ENCODE measurements at regions not wholly inside any gene's neighbourhood (a gene's known extent, or its start where the extent isn't known, plus 50 kb on each side); places are given as distances from the start of the nearest gene placed in this dataset.
"Not testable (repeated sequence)": the region's sequence is repeated elsewhere in the genome, so short reads cannot be mapped to it uniquely, and the experiment has no call there.

GRCh38 chr18:47644896-47645295 is 285.6 kb downstream of the SMAD2 start:
- Histone ChIP-seq H3K36me3 (ENCODE audit: low read depth) (no peaks in the 10 kb centered on the region), H3K4me3 (no peak overlapping the region), H3K4me2 (no peak overlapping the region), H3K9me3 (ENCODE audit: insufficient read depth, low read depth) (no peaks in the 10 kb centered on the region), H3K79me2 (ENCODE audit: low read depth) (no peaks in the 10 kb centered on the region), H3K4me1 (replicated peaks; ENCODE audit: insufficient read depth) (no peaks in the 10 kb centered on the region), H3K27ac (no peak overlapping the region), H3F3A (ENCODE audit: insufficient read depth, low read depth) (no peaks in the 10 kb centered on the region), H3K9me2 (ENCODE audit: insufficient read depth) (no peaks in the 10 kb centered on the region), H2AFZ (no peak overlapping the region), H4K20me1 (ENCODE audit: insufficient read depth) (no peaks in the 10 kb centered on the region), H3K27me3 (ENCODE audit: insufficient read depth, low read depth) (peaks cover 21% of the 10 kb centered on the region)
- DNase-seq, result no peak
- TF ChIP-seq EZH2 (IDR thresholded peaks at IDR 0.05; ENCODE audit: low read depth) (no peak), CTCF (conservative IDR thresholded peaks at IDR 0.05) (no peak)
- ChIA-PET POLR2A (ENCODE audit: unreplicated experiment) (no interaction called here), CTCF (no interaction called here)
- intact Hi-C loops (cut with micrococcal nuclease; ENCODE audit: unreplicated experiment), result no loop called here
- no TSS peak for BruUV-seq (replicated peaks)

GRCh38 chr18:47637551-47637950 is 292.9 kb downstream of the SMAD2 start:
- POLR2A ChIA-PET (ENCODE audit: unreplicated experiment); H3K9me3 ChIP-seq (ENCODE audit: insufficient read depth, low read depth); intact Hi-C loops (cut with micrococcal nuclease; ENCODE audit: unreplicated experiment); H3F3A ChIP-seq (ENCODE audit: insufficient read depth, low read depth); H2AFZ ChIP-seq; H3K4me3 ChIP-seq; DNase-seq; H3K36me3 ChIP-seq (ENCODE audit: low read depth); H3K79me2 ChIP-seq (ENCODE audit: low read depth); H3K27ac ChIP-seq; BruUV-seq (replicated peaks); H4K20me1 ChIP-seq (ENCODE audit: insufficient read depth); H3K9me2 ChIP-seq (ENCODE audit: insufficient read depth); CTCF ChIA-PET; H3K4me1 ChIP-seq (replicated peaks; ENCODE audit: insufficient read depth); H3K4me2 ChIP-seq: not testable (repeated sequence)
- H3K27me3 ChIP-seq (ENCODE audit: insufficient read depth, low read depth), result peaks cover 21% of the 10 kb centered on the region

GRCh38 chr18:47635416-47635815 is 295.0 kb downstream of the SMAD2 start:
- no TSS peak for BruUV-seq (replicated peaks)
- Histone ChIP-seq H2AFZ (no peak overlapping the region), H3K9me2 (ENCODE audit: insufficient read depth) (no peaks in the 10 kb centered on the region), H3F3A (ENCODE audit: insufficient read depth, low read depth) (no peaks in the 10 kb centered on the region), H3K4me3 (no peak overlapping the region), H3K27me3 (ENCODE audit: insufficient read depth, low read depth) (peaks cover 21% of the 10 kb centered on the region), H3K27ac (no peak overlapping the region), H3K4me2 (no peak overlapping the region), H4K20me1 (ENCODE audit: insufficient read depth) (no peaks in the 10 kb centered on the region), H3K36me3 (ENCODE audit: low read depth) (no peaks in the 10 kb centered on the region), H3K4me1 (replicated peaks; ENCODE audit: insufficient read depth) (no peaks in the 10 kb centered on the region), H3K79me2 (ENCODE audit: low read depth) (no peaks in the 10 kb centered on the region), H3K9me3 (ENCODE audit: insufficient read depth, low read depth) (no peaks in the 10 kb centered on the region)
- POLR2A ChIA-PET (ENCODE audit: unreplicated experiment), result no interaction called here
- intact Hi-C loops (cut with micrococcal nuclease; ENCODE audit: unreplicated experiment), result no loop called here
- no peak for DNase-seq
- TF ChIP-seq EZH2 (IDR thresholded peaks at IDR 0.05; ENCODE audit: low read depth) (no peak), CTCF (conservative IDR thresholded peaks at IDR 0.05) (no peak)
- CTCF ChIA-PET, result no interaction called here

- intact Hi-C loops (cut with micrococcal nuclease; ENCODE audit: unreplicated experiment), result no loop called here
- Histone ChIP-seq H3K9me2 (ENCODE audit: insufficient read depth) (no peaks in the 10 kb centered on the region), H3K4me1 (replicated peaks; ENCODE audit: insufficient read depth) (no peaks in the 10 kb centered on the region), H3K27me3 (ENCODE audit: insufficient read depth, low read depth) (peaks cover 21% of the 10 kb centered on the region), H3K4me2 (no peak overlapping the region), H3F3A (ENCODE audit: insufficient read depth, low read depth) (no peaks in the 10 kb centered on the region), H4K20me1 (ENCODE audit: insufficient read depth) (no peaks in the 10 kb centered on the region), H3K27ac (no peak overlapping the region), H2AFZ (no peak overlapping the region), H3K4me3 (no peak overlapping the region), H3K79me2 (ENCODE audit: low read depth) (no peaks in the 10 kb centered on the region), H3K36me3 (ENCODE audit: low read depth) (no peaks in the 10 kb centered on the region), H3K9me3 (ENCODE audit: insufficient read depth, low read depth) (no peaks in the 10 kb centered on the region)
- no TSS peak for BruUV-seq (replicated peaks)
- CTCF ChIA-PET, result no interaction called here
- no peak for DNase-seq
- POLR2A ChIA-PET (ENCODE audit: unreplicated experiment), result no interaction called here
- TF ChIP-seq CTCF (conservative IDR thresholded peaks at IDR 0.05) (no peak), EZH2 (IDR thresholded peaks at IDR 0.05; ENCODE audit: low read depth) (no peak)
Measured at GRCh38 chr18:47632970-47633635, 297.4 kb downstream of the SMAD2 start.
